ENCODE measurements at regions not wholly inside any gene's neighbourhood (a gene's known extent, or its start where the extent isn't known, plus 50 kb on each side); places are given as distances from the start of the nearest gene placed in this dataset.
A peak's percentile ranks its signal among the peaks of the same experiment; 100 is the strongest.
"Not testable (repeated sequence)": the region's sequence is repeated elsewhere in the genome, so short reads cannot be mapped to it uniquely, and the experiment has no call there.

DNA sequence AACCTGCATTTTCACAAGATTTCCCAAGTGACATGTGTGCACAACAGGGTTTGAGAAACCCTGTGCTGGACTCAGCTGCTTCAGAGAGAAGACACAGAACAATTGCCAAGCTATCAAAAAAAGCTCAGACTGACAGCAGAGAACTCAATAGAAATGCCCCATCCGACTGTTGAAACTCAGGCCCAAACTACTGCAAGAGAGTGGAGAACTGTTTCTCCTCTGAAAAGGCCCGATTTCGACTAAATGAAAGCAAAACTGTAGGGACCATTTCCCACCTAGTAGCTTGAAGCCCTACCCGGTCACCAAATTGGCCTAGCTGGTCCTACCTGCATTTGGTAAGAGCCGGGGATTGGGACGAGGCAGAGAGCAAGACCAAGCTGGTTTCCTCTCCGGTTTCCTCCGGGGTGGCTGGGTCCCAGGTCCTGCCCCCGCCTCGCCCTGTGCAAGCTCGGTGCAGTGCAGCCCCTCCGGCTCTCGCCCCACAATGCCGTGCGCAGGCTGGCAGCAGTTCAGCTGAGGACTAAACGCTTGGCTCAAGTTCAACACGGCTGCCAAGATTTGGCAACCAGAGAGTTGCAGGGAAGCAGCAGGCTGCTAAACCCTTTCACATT, 1180.6 kb downstream of the VRK1 start:
- peak; percentile 58 to 75 for DNase-seq

- DNase-seq = peak; percentile 62 to 79
Observed at GRCh38 chr14:97978341-97978740, 1181.2 kb downstream of the VRK1 start.

GRCh38 chr14:97993508-97994019, 1196.4 kb downstream of the VRK1 start:
- no peak for DNase-seq

GRCh38 chr14:97994020-97994531, 1196.9 kb downstream of the VRK1 start:
- peak in 1 of 2 donors; percentile 68 for DNase-seq

DNA sequence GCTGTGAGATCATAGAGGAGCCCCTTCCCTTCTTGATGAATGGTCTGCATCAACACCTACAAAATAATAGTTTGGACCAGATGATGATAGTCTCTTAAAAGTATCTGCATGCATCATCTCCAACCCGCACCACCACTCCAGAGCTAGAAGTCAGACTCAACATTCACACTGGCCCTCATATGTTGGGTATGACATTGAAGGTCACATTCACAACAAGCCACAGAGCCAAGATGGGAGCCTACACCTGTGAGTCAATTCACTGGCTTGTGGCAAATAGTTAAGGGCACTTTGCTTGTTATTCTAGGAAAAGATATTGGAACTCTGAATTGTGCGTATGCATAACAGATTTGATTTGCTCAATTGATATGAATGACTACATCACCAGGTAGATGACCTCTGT, 1197.9 kb downstream of the VRK1 start:
- no peak for DNase-seq

GRCh38 chr14:97995531-97995930, 1198.3 kb downstream of the VRK1 start:
- peak in 1 of 2 donors; percentile 18 for DNase-seq

- DNase-seq = no peak
Observed at GRCh38 chr14:98006008-98006407, 1208.8 kb downstream of the VRK1 start.

- DNase-seq = peak in 1 of 2 donors; percentile 6
Observed at GRCh38 chr14:98008381-98009113, 1211.4 kb downstream of the VRK1 start.

GRCh38 chr14:98009177-98009576, 1212.0 kb downstream of the VRK1 start:
- not testable (repeated sequence) for DNase-seq

- DNase-seq = peak in 1 of 2 donors; percentile 19
Observed at GRCh38 chr14:98010784-98011183, 1213.6 kb downstream of the VRK1 start.

- no peak for DNase-seq
Observed at GRCh38 chr14:98014851-98015615, 1217.9 kb downstream of the VRK1 start.

DNA sequence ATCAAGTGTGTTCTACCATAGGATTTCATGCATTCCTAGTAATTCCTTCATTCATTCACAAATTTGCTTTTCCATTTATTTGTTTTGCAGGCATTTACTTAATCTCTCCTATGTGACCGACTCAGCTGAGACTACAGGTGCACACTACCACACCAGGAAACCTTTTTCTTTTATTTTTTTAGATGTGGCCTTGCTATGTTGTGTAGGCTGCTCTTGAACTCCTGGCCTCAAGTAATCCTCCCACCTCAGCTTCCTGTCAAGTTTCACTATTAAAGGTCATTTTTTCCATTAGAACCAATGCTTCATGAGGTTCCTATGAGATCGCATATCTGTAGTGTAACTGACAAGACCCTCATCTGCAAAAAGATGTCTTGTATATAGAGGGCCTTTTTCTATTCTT, 1218.7 kb downstream of the VRK1 start:
- DNase-seq = peak in 1 of 2 donors; percentile 5

GRCh38 chr14:98018628-98019027, 1221.4 kb downstream of the VRK1 start:
- DNase-seq = peak; percentile 12 to 41

DNA sequence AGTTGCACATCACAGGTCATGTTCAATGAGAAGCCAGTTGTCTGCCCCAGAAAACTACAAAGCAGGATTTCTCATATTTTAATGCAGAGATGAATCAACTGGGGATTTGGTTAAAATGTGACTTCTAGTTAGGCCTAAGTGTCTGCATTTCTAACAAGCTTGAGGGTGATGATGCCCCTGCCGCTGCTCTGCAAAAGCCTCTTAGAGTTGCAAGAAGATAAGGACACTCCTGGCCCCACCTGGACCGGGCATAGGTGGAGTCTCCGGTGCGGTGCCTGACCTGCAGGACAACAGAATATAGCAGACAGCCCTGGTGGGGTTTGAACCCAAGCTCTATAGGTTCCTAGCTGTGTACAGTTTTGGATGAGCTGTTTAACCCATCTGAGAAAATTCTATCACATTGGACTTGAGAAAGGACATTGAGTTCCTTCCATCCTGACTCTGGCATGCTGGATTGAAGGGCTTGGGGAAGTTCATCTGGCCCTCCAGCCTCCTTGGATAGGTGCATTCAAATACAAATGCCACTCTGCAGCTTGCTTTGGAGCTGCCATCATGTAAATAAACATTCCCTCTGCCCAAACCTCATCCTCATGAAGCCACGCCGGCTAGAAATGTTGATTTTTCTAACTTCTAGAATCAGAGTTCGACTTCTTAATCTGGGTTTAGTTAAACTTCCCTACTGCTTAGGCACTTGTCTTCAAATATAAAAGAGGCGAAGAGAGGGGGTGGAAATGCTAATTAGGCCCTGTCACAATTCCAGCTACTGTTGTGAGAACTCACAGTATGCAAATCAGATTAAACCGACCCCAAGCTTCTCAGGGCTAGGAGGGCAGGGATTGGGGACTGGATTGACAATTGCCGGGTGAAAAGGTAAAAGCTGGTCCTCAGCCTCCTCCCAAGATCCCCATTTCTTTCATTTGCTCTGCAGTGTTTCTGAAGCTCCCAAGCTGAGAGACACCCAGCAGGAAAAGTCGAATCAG, 1225.6 kb downstream of the VRK1 start:
- DNase-seq = no peak

DNA sequence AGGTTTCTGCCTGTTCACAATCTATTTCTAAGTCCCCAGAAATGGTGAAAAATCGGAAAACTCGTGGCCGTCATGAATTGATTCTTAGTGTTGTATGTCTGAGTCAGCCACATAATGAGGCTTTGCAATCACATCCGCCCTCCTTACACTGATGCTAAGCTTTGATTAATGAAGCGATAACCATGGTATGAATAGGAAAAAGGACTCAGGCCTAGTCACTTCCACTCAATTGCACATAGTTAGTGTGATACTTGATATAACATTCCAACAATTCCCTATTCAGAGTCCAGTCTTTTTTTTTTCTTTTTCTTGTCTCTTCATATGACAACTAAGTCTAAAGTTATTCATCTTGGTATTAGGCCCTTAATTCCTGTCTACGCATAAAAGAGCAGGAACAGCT, 1231.0 kb downstream of the VRK1 start:
- no peak for DNase-seq

GRCh38 chr14:98035396-98035795, 1236.6 kb downstream of the BCL11B start:
- no peak for DNase-seq

DNA sequence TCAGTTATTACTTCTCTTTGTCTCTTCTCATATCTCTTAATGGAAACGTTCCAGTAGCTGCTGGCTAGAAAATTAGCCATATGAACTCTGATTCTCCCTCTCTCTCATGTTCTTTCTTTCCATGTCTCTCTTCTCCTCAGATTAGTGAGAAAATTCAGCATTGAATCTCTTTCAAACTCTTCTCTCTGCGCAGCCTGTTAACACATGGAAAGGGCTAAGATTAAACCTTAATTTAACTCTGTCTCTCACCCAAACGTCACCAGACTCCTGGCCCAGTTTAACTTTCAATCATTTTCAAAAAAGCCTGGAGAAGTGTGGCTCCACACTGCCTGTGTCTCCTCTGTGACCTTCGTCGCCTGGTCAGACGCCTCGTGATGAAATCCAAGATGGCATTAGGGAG, 1234.2 kb downstream of the BCL11B start:
- DNase-seq = no peak

- no peak for DNase-seq
Observed at GRCh38 chr14:98056946-98057345, 1215.1 kb downstream of the BCL11B start.

- no peak for DNase-seq
Observed at GRCh38 chr14:98059106-98059505, 1212.9 kb downstream of the BCL11B start.

DNA sequence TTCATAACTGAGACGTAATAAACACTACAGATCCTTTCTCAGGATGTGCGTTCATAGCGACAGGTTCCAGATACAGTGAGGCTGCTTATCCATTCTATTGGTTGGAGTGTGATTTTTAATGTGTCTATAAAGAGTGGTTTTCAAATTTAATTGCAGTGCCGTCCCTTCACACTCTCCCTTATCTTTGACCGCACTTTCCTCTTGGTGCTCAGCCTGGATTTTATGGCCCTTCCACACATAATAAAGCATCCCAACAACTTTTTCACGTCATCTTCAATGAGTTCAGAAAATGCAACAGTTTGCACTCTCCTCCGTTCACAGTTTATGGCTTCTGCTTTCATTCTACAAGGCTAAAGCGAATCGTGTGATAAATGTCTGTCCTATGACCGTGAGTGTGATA, 1209.9 kb downstream of the BCL11B start:
- no peak for DNase-seq

GRCh38 chr14:98069712-98070171, 1202.3 kb downstream of the BCL11B start:
- no peak for DNase-seq

DNA sequence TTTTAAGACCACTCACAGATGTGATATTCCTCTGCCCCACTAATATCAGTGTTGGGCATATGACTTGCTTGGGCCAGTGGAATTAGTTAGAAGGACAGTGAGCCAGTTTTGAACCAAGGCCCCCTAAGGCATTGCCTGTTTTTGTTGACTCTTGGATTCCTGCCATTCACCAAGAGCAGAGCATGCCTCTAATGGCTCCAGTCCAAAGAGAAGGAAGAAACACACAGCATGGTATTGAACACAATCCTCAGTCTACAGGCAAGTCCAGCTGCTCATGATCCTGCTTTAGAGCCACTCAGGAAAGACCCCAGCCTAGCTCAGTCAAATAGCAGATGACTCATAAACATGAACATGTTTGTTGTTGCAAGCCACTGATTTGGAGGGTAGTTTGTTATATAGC, 1201.5 kb downstream of the BCL11B start:
- DNase-seq = no peak
